GM18499 (cell line): ENCODE measurements at regions not wholly inside any gene's neighbourhood (a gene's known extent, or its start where the extent isn't known, plus 50 kb on each side); places are given as distances from the start of the nearest gene placed in this dataset.

Experiments used
- ATAC-seq: cut with Tn5 transposase; IDR thresholded peaks from one replicate; pipeline ENCODE4 v1.9.1; 2021; ENCODE audit warnings: moderate number of reproducible peaks; ENCODE audit not compliant: insufficient read depth, unreplicated experiment

- no peak for ATAC-seq
These were observed 127.8 kb upstream of the FBN2 start for GRCh38 chr5:128665747-128666355.

GRCh38 chr5:128667152-128667551, 129.1 kb upstream of the FBN2 start:
- ATAC-seq = no peak

DNA sequence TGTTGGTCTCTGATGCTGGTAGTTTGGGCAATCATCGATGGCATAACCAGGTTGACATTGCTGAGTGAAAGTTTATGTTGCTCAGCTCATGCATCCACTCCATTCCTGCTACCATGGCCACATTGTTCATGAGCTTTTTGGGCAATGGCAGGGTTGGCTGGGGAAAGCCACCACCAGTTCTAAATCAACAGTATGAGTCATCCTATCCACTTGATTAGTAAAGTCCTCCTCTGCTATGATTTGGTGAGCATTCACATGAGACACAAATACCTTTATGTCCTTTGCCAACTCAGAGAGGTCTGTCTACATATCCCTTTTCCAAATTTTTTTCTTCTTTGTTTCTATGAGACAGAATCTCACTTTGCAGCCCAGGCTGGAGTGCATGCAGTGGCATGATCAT, 129.7 kb upstream of the FBN2 start:
- no peak for ATAC-seq

DNA sequence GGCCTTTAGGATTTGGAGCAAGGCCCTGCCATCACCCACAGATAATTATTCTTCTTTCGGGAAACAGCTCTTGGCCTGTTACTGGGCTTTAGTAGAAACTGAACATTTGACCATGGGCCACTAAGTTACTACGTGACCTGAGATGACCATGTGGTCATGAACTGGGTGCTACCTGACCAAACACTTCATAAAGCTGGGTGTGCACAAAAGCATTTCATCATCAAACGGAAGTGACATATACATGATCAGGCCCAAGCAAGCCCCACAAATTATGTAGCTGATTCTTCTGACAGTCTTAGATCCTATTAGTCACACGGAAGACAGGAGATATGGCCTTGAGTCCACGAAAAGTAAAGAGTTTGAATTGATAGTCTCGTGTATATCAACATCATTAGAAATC, 130.9 kb upstream of the FBN2 start:
- ATAC-seq = no peak

DNA sequence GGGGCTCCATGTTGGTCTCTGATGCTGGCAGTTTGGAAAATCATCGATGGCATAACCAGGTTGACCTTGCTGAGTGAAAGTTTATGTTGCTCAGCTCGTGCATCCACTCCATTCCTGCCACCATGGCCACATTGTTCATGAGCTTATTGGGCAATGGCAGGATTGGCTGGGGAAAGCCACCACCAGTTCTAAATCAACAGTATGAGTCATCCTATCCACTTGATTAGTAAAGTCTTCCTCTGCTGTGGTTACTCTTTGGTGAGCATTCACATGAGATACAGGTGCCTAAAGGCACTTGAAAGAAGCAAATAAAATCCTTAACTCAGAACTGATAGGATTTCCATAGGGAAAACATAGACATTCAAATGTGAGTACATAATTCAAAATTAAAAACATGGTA, 131.8 kb upstream of the FBN2 start:
- ATAC-seq = peak; percentile 48

DNA sequence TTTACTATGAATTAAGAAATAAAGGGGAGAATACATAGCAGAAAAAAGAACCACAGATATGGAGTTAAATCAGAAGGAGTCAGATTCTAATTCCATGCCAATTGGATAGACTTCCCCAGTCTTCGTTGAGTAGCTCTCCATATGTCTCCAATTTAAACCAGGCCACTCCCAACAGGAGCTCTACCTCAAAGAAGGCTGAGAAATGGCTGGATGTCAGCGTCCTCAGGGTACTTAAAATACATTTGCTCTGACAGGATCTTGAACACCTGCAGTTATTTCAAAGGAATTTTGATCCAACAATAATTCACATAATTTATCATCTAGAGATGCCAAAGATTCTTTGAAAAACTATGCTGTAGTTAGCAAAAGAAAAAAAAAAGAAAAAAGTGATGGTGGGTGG, 133.9 kb upstream of the FBN2 start:
- ATAC-seq = no peak

- no peak for ATAC-seq
These were observed 135.0 kb upstream of the FBN2 start for GRCh38 chr5:128673000-128673399.

DNA sequence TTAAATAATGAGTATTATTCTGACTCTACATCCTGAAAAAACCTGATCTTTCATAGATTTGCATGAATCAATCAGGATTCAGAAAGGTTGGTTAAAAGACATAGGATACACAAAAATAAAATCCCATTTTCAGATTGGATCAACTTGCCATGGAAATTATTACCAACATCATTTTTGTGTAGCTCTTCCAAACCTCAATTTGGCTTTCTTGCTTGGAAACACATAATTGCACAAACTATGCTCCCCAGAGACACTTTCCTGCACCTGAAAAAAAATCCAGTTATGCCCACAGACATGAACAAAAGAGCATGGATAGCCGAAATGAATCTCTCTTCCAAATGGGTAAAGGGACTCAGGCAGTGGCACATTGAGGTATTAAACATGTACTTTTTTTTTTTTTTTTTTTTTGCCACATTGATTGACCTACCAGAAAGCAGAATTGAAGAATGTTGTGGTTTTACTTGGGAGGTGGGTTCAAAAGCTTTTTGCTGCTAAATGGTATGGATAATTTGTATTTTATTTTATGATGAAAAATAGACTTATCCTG, 135.4 kb upstream of the FBN2 start:
- no peak for ATAC-seq

- ATAC-seq = no peak
These were observed 135.9 kb upstream of the FBN2 start for GRCh38 chr5:128673970-128674369.

- ATAC-seq = peak; percentile 80
These were observed 136.9 kb upstream of the FBN2 start for GRCh38 chr5:128674837-128675446.

GRCh38 chr5:128681096-128681495, 143.1 kb upstream of the FBN2 start:
- ATAC-seq = no peak

DNA sequence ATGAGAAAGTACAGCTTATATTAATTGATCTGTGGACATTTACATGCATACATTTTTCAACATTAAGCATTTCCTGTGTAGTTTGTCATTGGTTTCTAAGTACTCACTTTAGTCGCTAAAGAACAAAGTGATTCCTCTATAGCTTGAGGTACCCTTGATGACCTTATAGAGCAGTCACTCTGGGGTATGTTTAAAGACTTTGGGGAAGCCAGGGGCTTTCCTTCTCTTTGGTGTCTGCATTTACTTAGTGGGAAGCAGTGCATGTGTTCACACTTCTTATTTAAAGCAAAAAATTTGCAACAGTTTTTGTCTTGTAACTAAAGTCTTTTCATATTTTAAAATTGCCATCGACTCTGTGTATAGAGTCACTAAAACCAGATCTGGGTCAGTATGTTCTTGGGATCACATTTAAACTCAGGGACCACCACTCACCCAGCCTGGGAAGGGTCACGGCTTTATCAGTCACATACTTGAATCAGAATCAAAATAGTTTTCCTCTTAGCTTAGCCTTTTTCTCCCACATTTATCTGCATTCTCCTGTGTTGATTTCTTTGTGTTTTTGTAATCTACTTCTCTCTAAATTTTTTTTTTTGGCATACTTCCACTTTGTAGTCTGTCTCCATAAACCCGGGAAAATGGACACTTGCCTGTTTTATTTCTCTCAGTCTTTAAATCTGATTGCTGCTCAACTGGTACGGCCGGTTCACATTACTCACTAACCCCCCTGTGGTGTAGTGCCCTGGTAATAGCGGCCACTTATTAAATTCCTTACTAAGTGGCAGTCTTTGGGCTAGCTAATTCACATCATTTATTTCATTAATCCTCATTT, 143.9 kb upstream of the FBN2 start:
- ATAC-seq = no peak

DNA sequence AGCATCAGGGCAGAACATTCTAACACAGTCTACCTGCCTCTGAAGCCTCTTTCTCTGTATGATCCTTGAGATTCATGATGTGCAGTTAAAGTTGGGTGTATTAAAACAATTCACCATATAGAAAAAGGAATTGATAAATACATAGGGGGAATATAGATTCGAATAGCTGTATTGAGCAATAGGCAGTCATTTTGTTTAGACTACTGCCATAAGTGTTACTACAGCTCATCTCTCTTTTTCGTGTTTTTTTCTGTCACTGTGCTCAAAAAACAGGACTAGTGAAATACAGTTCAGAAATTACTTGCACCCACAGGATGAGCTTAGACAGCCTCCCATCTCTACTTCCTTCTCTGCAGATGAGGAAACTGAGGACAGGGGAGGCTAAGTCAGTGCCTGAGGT, 144.6 kb upstream of the FBN2 start:
- ATAC-seq = no peak

DNA sequence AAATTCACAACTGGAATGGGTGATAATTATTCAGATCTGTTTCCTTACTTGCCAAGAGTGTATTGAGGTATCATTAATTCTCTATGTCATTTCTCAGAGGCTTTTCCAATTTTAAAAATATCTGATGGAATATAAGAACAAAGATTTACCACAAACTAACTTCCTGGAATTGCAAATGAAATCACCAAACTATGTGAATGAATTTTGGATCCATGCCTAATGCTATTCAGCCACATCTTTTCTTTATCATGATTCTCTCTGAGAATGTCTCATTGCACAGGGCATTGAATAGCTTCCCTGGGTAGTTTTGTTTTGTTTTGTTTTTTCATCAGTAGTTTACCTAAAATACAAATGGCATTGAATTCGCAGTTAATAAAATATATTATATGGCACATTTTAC, 146.9 kb upstream of the FBN2 start:
- ATAC-seq = no peak

DNA sequence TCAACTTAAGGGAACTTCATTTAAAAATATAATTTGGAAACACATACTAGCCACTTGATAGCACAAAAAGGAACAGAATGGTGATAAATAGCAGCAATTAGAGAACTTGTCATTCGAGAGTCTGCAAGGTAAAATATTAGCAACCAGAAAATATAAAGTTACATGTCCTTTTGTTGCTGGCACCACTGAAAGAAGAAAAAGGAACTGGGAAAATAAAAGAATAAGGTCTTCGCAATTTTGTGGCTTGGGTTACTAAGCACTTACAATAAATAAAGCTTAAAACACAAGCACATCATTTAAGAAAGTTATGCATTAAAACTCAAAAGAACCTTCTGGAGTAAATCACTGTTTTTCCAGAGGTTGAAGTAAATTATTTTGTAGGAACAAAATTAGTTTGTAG, 149.9 kb upstream of the FBN2 start:
- ATAC-seq = no peak

GRCh38 chr5:128693764-128694163, 155.7 kb upstream of the FBN2 start:
- no peak for ATAC-seq

DNA sequence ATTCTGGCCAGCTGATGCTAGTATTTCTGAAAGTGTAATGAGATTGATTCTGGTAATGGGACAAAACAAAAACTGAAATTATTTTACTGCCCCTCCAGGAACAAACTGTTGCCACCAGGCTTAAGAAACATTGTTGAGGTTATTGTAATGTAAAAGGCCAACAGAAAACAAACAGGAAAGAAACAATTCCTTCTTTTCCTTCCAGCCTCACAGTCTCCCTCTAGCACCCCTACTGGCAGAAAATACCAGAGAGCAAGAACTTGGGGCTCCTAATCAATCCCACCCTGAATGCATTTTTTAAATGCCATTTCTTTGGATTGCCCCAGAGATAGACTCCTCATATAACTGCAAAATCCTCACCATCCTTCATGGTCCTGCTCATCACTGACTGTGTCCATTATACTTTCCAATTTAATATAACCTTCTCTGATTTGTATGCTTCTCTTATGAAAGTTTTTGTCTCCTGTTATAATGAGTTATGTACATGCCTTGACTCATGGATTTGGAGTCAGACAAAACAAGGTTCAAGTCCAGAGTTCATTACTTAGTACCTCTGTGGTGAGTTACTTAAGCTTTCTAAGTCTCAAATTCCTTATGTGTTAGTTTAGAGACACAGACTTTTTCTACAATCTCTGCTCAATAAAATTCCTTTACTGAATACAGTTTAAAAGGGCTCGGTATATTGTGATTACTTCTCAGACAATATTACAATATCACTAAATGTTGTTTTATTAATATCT, 157.9 kb upstream of the FBN2 start:
- no peak for ATAC-seq

- no peak for ATAC-seq
These were observed 163.3 kb upstream of the FBN2 start for GRCh38 chr5:128701301-128701700.

- ATAC-seq = no peak
These were observed 165.3 kb upstream of the FBN2 start for GRCh38 chr5:128703322-128703721.

GRCh38 chr5:128706269-128706668, 168.2 kb upstream of the FBN2 start:
- ATAC-seq = no peak

GRCh38 chr5:128708841-128709240, 170.8 kb upstream of the FBN2 start:
- ATAC-seq = no peak
